ENCODE measurements at regions not wholly inside any gene's neighbourhood (a gene's known extent, or its start where the extent isn't known, plus 50 kb on each side); places are given as distances from the start of the nearest gene placed in this dataset.

- Histone ChIP-seq H3K36me3 (no peaks in the 10 kb centered on the region), H3K4me1 (no peaks in the 10 kb centered on the region), H3K27me3 (no peaks in the 10 kb centered on the region), H3K4me3 (no peak overlapping the region), H3K9me3 (no peaks in the 10 kb centered on the region), H3K27ac (no peak overlapping the region)
- DNase-seq, result no peak
- TF ChIP-seq CTCF (IDR thresholded peaks at IDR 0.05), result no peak
These were observed 174.3 kb downstream of the ENGASE start for GRCh38 chr17:79248843-79249493.

GRCh38 chr17:79246225-79247190 lies 171.9 kb downstream of the ENGASE start:
- no peak for TF ChIP-seq CTCF (IDR thresholded peaks at IDR 0.05)
- TF ChIP-seq POLR2A (IDR thresholded peaks at IDR 0.05), result no peak
- no peaks in the 10 kb centered on the region for H3K27me3 ChIP-seq
- H3K27ac ChIP-seq, result no peak overlapping the region
- no peaks in the 10 kb centered on the region for H3K9me3 ChIP-seq
- no peak for DNase-seq
- H3K36me3 ChIP-seq, result no peaks in the 10 kb centered on the region
- H3K4me3 ChIP-seq, result no peak overlapping the region
- H3K4me1 ChIP-seq, result no peaks in the 10 kb centered on the region

- DNase-seq, result no peak
- no peaks in the 10 kb centered on the region for H3K27me3 ChIP-seq
- TF ChIP-seq POLR2A (IDR thresholded peaks at IDR 0.05) (no peak), CTCF (IDR thresholded peaks at IDR 0.05) (no peak)
- H3K36me3 ChIP-seq, result no peaks in the 10 kb centered on the region
- no peaks in the 10 kb centered on the region for H3K9me3 ChIP-seq
- no peaks in the 10 kb centered on the region for H3K4me1 ChIP-seq
- H3K27ac ChIP-seq, result no peak overlapping the region
- no peak overlapping the region for H3K4me3 ChIP-seq
These were observed 170.0 kb downstream of the ENGASE start for GRCh38 chr17:79244665-79245064.

- Histone ChIP-seq H3K9me3 (no peaks in the 10 kb centered on the region), H3K27ac (no peak overlapping the region), H3K36me3 (no peaks in the 10 kb centered on the region), H3K4me1 (no peaks in the 10 kb centered on the region), H3K27me3 (no peaks in the 10 kb centered on the region), H3K4me3 (no peak overlapping the region)
- TF ChIP-seq CTCF (IDR thresholded peaks at IDR 0.05) (no peak), POLR2A (IDR thresholded peaks at IDR 0.05) (no peak)
- DNase-seq, result no peak
These were observed 169.4 kb downstream of the ENGASE start for GRCh38 chr17:79243996-79244395.

GRCh38 chr17:79243603-79243990 lies 169.0 kb downstream of the ENGASE start:
- Histone ChIP-seq H3K9me3 (no peaks in the 10 kb centered on the region), H3K27me3 (no peaks in the 10 kb centered on the region), H3K27ac (no peak overlapping the region), H3K4me1 (no peaks in the 10 kb centered on the region), H3K36me3 (no peaks in the 10 kb centered on the region), H3K4me3 (no peak overlapping the region)
- no peak for TF ChIP-seq CTCF (IDR thresholded peaks at IDR 0.05)
- no peak for TF ChIP-seq POLR2A (IDR thresholded peaks at IDR 0.05)
- no peak for DNase-seq
